ENCODE measurements at regions not wholly inside any gene's neighbourhood (a gene's known extent, or its start where the extent isn't known, plus 50 kb on each side); places are given as distances from the start of the nearest gene placed in this dataset.

- no peak for DNase-seq
Measured at GRCh38 chr14:101123618-101124510, 220.3 kb upstream of the RTL1 start.

GRCh38 chr14:101124815-101125214 is 221.3 kb upstream of the RTL1 start:
- DNase-seq: no peak

GRCh38 chr14:101125313-101125712 is 221.8 kb upstream of the RTL1 start:
- no peak for DNase-seq

- DNase-seq: no peak
Measured at GRCh38 chr14:101125719-101126651, 222.5 kb upstream of the RTL1 start.

GRCh38 chr14:101126731-101127130 is 223.2 kb upstream of the RTL1 start:
- DNase-seq: no peak

GRCh38 chr14:101127224-101127623 is 223.7 kb upstream of the RTL1 start:
- no peak for DNase-seq

GRCh38 chr14:101128478-101129321 is 225.2 kb upstream of the RTL1 start:
- DNase-seq: no peak

- no peak for DNase-seq
Measured at GRCh38 chr14:101129521-101130167, 226.1 kb upstream of the RTL1 start.

- no peak for DNase-seq
Measured at GRCh38 chr14:101130861-101131260, 227.3 kb upstream of the RTL1 start.

- no peak for DNase-seq
Measured at GRCh38 chr14:101131451-101131916, 228.0 kb upstream of the RTL1 start.

- DNase-seq: no peak
Measured at GRCh38 chr14:101132051-101132571, 228.6 kb upstream of the RTL1 start.

GRCh38 chr14:101132588-101132987 is 229.1 kb upstream of the RTL1 start:
- DNase-seq: no peak

- no peak for DNase-seq
Measured at GRCh38 chr14:101133068-101133467, 229.5 kb upstream of the RTL1 start.

GRCh38 chr14:101134161-101134631 is 230.7 kb upstream of the RTL1 start:
- no peak for DNase-seq

GRCh38 chr14:101134851-101135433 is 231.4 kb upstream of the RTL1 start:
- DNase-seq: no peak

- no peak for DNase-seq
Measured at GRCh38 chr14:101135796-101136742, 232.5 kb upstream of the RTL1 start.

GRCh38 chr14:101137234-101137633 is 233.7 kb upstream of the RTL1 start:
- no peak for DNase-seq

- no peak for DNase-seq
Measured at GRCh38 chr14:101147848-101148247, 244.3 kb upstream of the RTL1 start.

- DNase-seq: no peak
Measured at GRCh38 chr14:101150039-101150610, 246.6 kb upstream of the RTL1 start.
